Mammary epithelial cell (primary cell): ENCODE measurements at regions not wholly inside any gene's neighbourhood (a gene's known extent, or its start where the extent isn't known, plus 50 kb on each side); places are given as distances from the start of the nearest gene placed in this dataset.

Experiments
- EZH2 ChIP-seq: IDR thresholded peaks from 2 replicates; pipeline ENCODE4 v1.6.1; 2012; ENCODE audit warnings: low read length, inconsistent platforms, borderline replicate concordance
- TF ChIP-seq, protein P1 (sequence below), 2 donors: IDR thresholded peaks in 1 of 2; conservative IDR thresholded peaks in 1 of 2; 2 replicates each; pipeline ENCODE4 v1.5.1; 2011 to 2012; ENCODE audit warnings: inconsistent platforms in 2 of 2, low read length in 2 of 2, mild to moderate bottlenecking in 2 of 2, control low read depth in 1 of 2, low read depth in 1 of 2; ENCODE audit not compliant: insufficient read depth in 1 of 2; ENCODE audit errors: extremely low read depth in 1 of 2

DNA sequence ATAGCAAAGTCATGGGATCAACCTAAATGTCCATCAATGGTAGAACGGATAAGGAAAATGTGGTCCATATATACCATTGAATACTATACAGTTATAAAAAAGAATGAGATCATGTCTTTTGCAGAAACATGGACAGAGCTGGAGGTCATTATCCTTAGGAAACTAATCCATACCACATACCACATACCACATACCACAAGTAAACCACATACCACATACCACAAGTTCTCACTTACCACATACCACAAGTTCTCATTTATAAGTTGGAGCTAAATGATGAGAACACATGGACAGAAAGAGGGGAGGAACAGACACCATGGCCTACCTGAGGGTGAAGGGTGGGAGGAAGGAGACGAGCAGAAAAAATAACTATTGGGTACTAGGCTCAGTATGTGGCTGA, 154.6 kb upstream of the GHR start:
- no peak for TF ChIP-seq EZH2
- TF ChIP-seq, protein P1, sequence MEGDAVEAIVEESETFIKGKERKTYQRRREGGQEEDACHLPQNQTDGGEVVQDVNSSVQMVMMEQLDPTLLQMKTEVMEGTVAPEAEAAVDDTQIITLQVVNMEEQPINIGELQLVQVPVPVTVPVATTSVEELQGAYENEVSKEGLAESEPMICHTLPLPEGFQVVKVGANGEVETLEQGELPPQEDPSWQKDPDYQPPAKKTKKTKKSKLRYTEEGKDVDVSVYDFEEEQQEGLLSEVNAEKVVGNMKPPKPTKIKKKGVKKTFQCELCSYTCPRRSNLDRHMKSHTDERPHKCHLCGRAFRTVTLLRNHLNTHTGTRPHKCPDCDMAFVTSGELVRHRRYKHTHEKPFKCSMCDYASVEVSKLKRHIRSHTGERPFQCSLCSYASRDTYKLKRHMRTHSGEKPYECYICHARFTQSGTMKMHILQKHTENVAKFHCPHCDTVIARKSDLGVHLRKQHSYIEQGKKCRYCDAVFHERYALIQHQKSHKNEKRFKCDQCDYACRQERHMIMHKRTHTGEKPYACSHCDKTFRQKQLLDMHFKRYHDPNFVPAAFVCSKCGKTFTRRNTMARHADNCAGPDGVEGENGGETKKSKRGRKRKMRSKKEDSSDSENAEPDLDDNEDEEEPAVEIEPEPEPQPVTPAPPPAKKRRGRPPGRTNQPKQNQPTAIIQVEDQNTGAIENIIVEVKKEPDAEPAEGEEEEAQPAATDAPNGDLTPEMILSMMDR (conservative IDR thresholded peaks at IDR 0.05 in 1 of 2, IDR thresholded peaks at IDR 0.05 in 1 of 2; ENCODE audit: extremely low read depth in 1 of 2, insufficient read depth in 1 of 2, low read depth in 1 of 2, low read length in 2 of 2), result no peak
